ENCODE measurements at regions not wholly inside any gene's neighbourhood (a gene's known extent, or its start where the extent isn't known, plus 50 kb on each side); places are given as distances from the start of the nearest gene placed in this dataset.
"Not testable (repeated sequence)": the region's sequence is repeated elsewhere in the genome, so short reads cannot be mapped to it uniquely, and the experiment has no call there.

- H3K36me3 ChIP-seq = no peaks in the 10 kb centered on the region
- H3K27me3 ChIP-seq = no peaks in the 10 kb centered on the region
- 57% methylated on average over 3 of the region's 3 CpGs; no CpG with 5 or more reads in 1 of the 2 donors for WGBS, 2 donors (ENCODE audit: low coverage in 1 of 2)
- H3K4me3 ChIP-seq = no peak overlapping the region
- no peak for DNase-seq
- H3K4me1 ChIP-seq = no peaks in the 10 kb centered on the region
- in situ Hi-C loops (cut with MboI; ENCODE audit: low pct_ligation_motif_present in 1 of 4, low pct_unique_long_range_greater_than_20kb in 1 of 4, low sequenced_read_pairs in 3 of 4) (no loop called here), intact Hi-C loops (cut with DNase I; ENCODE audit: low total_unique reads) (no loop called here)
- H3K9me3 ChIP-seq = no peaks in the 10 kb centered on the region
- TF ChIP-seq POLR2AphosphoS5 (IDR thresholded peaks at IDR 0.05) (no peak), POLR2A (IDR thresholded peaks at IDR 0.05) (no peak), EP300 (IDR thresholded peaks at IDR 0.05; ENCODE audit: low read depth) (no peak)
- TF ChIP-seq, protein P1, sequence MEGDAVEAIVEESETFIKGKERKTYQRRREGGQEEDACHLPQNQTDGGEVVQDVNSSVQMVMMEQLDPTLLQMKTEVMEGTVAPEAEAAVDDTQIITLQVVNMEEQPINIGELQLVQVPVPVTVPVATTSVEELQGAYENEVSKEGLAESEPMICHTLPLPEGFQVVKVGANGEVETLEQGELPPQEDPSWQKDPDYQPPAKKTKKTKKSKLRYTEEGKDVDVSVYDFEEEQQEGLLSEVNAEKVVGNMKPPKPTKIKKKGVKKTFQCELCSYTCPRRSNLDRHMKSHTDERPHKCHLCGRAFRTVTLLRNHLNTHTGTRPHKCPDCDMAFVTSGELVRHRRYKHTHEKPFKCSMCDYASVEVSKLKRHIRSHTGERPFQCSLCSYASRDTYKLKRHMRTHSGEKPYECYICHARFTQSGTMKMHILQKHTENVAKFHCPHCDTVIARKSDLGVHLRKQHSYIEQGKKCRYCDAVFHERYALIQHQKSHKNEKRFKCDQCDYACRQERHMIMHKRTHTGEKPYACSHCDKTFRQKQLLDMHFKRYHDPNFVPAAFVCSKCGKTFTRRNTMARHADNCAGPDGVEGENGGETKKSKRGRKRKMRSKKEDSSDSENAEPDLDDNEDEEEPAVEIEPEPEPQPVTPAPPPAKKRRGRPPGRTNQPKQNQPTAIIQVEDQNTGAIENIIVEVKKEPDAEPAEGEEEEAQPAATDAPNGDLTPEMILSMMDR (IDR thresholded peaks at IDR 0.05) = no peak
- H3K27ac ChIP-seq = no peak overlapping the region
Measured at GRCh38 chr5:82425591-82425990, 147.4 kb upstream of the RPS23 start.

DNA sequence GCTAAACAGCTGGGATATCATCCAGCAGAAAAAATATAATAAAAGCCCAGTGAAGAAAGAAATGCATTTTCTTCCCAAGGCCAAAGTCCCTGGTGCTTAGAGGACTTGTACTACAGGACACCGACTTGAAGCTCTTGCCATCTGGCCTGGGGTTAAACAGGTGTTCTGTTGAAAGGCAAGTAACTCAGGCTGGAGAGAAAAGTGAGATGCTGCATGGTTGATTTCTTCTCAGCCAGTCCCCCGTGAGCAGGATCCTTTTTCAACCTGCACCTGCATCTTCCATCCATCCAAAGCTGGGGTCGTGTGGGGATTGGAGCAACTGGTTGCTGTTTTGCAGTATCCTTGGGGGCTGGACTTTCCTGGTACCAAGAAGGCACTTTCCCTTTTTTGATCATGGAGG is 146.1 kb upstream of the RPS23 start:
- intact Hi-C loops (cut with DNase I; ENCODE audit: low total_unique reads) (no loop called here), in situ Hi-C loops (cut with MboI; ENCODE audit: low pct_ligation_motif_present in 1 of 4, low pct_unique_long_range_greater_than_20kb in 1 of 4, low sequenced_read_pairs in 3 of 4) (no loop called here)
- Histone ChIP-seq H3K4me3 (no peak overlapping the region), H3K27me3 (no peaks in the 10 kb centered on the region), H3K27ac (no peak overlapping the region), H3K9me3 (no peaks in the 10 kb centered on the region), H3K36me3 (no peaks in the 10 kb centered on the region), H3K4me1 (no peaks in the 10 kb centered on the region)
- no peak for DNase-seq
- WGBS, 2 donors (ENCODE audit: low coverage in 1 of 2) = 45 to 51% methylated on average over 2 to 3 of the region's 3 CpGs
- TF ChIP-seq EP300 (IDR thresholded peaks at IDR 0.05; ENCODE audit: low read depth) (no peak), POLR2A (IDR thresholded peaks at IDR 0.05) (no peak), POLR2AphosphoS5 (IDR thresholded peaks at IDR 0.05) (no peak)
- TF ChIP-seq, protein P1 (IDR thresholded peaks at IDR 0.05) = no peak

- in situ Hi-C loops (cut with MboI; ENCODE audit: low pct_ligation_motif_present in 1 of 4, low pct_unique_long_range_greater_than_20kb in 1 of 4, low sequenced_read_pairs in 3 of 4) (no loop called here), intact Hi-C loops (cut with DNase I; ENCODE audit: low total_unique reads) (no loop called here)
- TF ChIP-seq EP300 (IDR thresholded peaks at IDR 0.05; ENCODE audit: low read depth) = no peak
- H3K4me1 ChIP-seq = no peaks in the 10 kb centered on the region
- DNase-seq = peak; percentile 9
- WGBS, 2 donors (ENCODE audit: low coverage in 1 of 2) = 68 to 69% methylated on average over 6 of the region's 6 CpGs
- no peak overlapping the region for H3K4me3 ChIP-seq
- H3K36me3 ChIP-seq = no peaks in the 10 kb centered on the region
- no peaks in the 10 kb centered on the region for H3K27me3 ChIP-seq
- H3K27ac ChIP-seq = peak overlapping the region in 1 of 4 donors; percentile 2
- H3K9me3 ChIP-seq = no peaks in the 10 kb centered on the region
Measured at GRCh38 chr5:82422751-82423181, 144.6 kb upstream of the RPS23 start.

DNA sequence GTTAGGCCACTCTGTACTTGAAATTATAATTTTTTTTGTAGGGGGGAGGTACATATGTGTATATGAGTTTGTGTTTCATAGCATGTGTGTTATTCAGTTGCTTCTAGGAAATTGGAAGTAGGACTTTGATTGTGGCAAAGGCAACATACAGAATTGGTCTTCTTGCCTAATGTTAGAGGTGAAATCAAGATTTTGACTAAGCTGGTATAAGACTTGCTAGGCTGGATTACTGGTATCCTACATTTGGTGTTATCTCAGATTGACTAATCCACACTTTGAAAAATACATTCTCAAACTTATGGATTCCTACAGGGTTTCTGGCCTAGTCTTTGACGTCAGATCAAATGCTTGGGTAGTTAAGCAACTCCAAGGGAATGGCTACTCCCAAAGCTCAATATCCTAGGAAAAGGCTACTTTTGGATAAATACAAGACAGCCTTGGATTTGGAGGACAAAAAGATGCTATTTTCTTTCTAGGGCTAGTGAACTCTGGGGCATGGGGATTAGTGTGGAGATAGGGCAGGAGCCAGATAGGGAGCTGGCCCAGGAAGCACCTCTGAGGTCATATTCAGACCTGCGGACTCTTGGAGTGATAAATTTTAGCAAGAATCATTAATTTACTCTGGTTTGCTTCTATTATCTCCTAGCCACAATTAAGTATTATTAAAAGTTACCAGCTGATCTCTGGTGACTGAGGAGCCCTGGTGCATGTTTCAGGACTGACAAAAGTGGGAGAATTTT is 144.0 kb upstream of the RPS23 start:
- H3K27me3 ChIP-seq = no peaks in the 10 kb centered on the region
- no peaks in the 10 kb centered on the region for H3K36me3 ChIP-seq
- in situ Hi-C loops (cut with MboI; ENCODE audit: low pct_ligation_motif_present in 1 of 4, low pct_unique_long_range_greater_than_20kb in 1 of 4, low sequenced_read_pairs in 3 of 4) = no loop called here
- no peak overlapping the region for H3K4me3 ChIP-seq
- H3K27ac ChIP-seq = peak overlapping the region in 1 of 4 donors; percentile 2
- 46 to 79% methylated on average over 2 of the region's 2 CpGs for WGBS, 2 donors (ENCODE audit: low coverage in 1 of 2)
- no peaks in the 10 kb centered on the region for H3K9me3 ChIP-seq
- H3K4me1 ChIP-seq = no peaks in the 10 kb centered on the region
- TF ChIP-seq POLR2A (IDR thresholded peaks at IDR 0.05) = no peak
- no peak for TF ChIP-seq EP300 (IDR thresholded peaks at IDR 0.05; ENCODE audit: low read depth)
- no peak for DNase-seq
- intact Hi-C loops (cut with DNase I; ENCODE audit: low total_unique reads) = no loop called here

DNA sequence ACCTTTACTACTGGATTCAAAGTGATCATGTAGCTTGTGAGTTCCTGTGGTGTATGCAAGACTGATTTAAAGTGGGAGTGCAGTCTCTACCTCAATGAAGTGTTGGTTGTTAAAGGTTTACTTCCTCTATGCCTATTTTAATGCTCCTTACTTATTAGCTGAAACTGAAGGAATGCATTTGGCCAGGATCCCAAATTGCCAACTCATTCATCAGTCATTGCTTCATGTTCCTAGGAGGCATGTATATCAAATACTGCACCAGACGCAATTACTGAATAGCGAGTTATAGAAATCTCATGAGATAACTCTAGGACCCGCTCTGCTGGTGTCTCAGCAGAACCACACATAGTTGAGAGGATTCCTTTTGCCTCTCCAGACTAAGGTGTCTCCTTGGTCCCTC is 143.0 kb upstream of the RPS23 start:
- TF ChIP-seq EP300 (IDR thresholded peaks at IDR 0.05; ENCODE audit: low read depth) (no peak), POLR2A (IDR thresholded peaks at IDR 0.05) (no peak), POLR2AphosphoS5 (IDR thresholded peaks at IDR 0.05) (no peak)
- TF ChIP-seq, protein P1 (IDR thresholded peaks at IDR 0.05) = no peak
- H3K9me3 ChIP-seq = no peaks in the 10 kb centered on the region
- no peaks in the 10 kb centered on the region for H3K27me3 ChIP-seq
- no peak overlapping the region for H3K4me3 ChIP-seq
- 95 to 100% methylated on average over 3 of the region's 3 CpGs for WGBS, 2 donors (ENCODE audit: low coverage in 1 of 2)
- no peaks in the 10 kb centered on the region for H3K4me1 ChIP-seq
- H3K27ac ChIP-seq = no peak overlapping the region
- DNase-seq = no peak
- in situ Hi-C loops (cut with MboI; ENCODE audit: low pct_ligation_motif_present in 1 of 4, low pct_unique_long_range_greater_than_20kb in 1 of 4, low sequenced_read_pairs in 3 of 4) = no loop called here
- intact Hi-C loops (cut with DNase I; ENCODE audit: low total_unique reads) = no loop called here
- no peaks in the 10 kb centered on the region for H3K36me3 ChIP-seq

- 76 to 88% methylated on average over 3 to 4 of the region's 4 CpGs for WGBS, 2 donors (ENCODE audit: low coverage in 1 of 2)
- H3K27ac ChIP-seq; H3K27me3 ChIP-seq; H3K9me3 ChIP-seq; intact Hi-C loops (cut with DNase I; ENCODE audit: low total_unique reads); H3K4me3 ChIP-seq; in situ Hi-C loops (cut with MboI; ENCODE audit: low pct_ligation_motif_present in 1 of 4, low pct_unique_long_range_greater_than_20kb in 1 of 4, low sequenced_read_pairs in 3 of 4); H3K36me3 ChIP-seq; DNase-seq; H3K4me1 ChIP-seq: not testable (repeated sequence)
Measured at GRCh38 chr5:82420524-82420923, 142.4 kb upstream of the RPS23 start.

Data from transverse colon (tissue), 4 donors.